Stimulated activated CD8-positive, alpha-beta memory T cell treated with anti-CD3 and anti-CD28 coated beads, Interleukin-12 subunit alpha, Interleukin-12 subunit beta, amount 100 ng/mL, for 1 hour (primary cell): ENCODE measurements at regions not wholly inside any gene's neighbourhood (a gene's known extent, or its start where the extent isn't known, plus 50 kb on each side); places are given as distances from the start of the nearest gene placed in this dataset.

ENCODE experiments used
- DNase-seq: peaks from one replicate; pipeline ENCODE4 v3.0.0-alpha.2; 2020; ENCODE audit warnings: low read depth

DNA sequence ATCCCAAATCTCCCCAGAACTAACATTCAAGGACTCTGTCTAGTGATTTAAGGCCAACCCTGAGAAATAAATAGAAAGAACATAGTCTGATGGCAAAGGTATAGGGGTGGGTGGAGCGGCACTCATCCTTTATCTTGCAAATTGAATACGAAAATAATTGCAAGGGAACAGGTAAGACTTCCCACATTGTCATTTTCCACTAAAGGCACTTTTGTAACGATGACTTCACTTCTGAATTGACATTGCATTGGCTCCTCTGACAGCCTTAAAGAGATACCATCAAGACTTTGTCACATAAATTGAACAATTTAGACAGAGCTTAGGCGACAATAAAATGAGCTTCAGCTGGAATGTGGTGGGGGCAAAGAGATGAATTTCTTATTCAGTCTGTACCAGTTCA lies 75.3 kb upstream of the PLCL2 start:
- DNase-seq = no peak

DNA sequence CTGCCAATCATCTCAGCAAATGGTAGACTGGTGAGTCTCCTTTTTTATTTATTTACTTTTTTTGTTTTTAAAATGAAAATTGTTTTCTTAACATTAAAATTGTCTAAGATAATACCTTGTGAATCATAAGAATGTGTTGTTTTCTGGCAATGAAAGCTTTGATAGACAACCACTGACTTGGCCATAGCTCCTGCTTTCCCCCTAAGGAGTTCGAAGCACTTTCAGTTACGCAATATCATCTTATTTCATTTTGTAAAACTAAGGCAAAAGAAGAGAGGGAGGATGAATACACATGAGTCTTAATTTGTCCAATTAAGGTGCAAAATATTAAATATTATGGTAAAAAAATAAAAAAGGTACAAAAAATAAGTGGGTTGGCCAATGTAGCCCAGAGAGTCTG lies 74.8 kb upstream of the PLCL2 start:
- no peak for DNase-seq

DNA sequence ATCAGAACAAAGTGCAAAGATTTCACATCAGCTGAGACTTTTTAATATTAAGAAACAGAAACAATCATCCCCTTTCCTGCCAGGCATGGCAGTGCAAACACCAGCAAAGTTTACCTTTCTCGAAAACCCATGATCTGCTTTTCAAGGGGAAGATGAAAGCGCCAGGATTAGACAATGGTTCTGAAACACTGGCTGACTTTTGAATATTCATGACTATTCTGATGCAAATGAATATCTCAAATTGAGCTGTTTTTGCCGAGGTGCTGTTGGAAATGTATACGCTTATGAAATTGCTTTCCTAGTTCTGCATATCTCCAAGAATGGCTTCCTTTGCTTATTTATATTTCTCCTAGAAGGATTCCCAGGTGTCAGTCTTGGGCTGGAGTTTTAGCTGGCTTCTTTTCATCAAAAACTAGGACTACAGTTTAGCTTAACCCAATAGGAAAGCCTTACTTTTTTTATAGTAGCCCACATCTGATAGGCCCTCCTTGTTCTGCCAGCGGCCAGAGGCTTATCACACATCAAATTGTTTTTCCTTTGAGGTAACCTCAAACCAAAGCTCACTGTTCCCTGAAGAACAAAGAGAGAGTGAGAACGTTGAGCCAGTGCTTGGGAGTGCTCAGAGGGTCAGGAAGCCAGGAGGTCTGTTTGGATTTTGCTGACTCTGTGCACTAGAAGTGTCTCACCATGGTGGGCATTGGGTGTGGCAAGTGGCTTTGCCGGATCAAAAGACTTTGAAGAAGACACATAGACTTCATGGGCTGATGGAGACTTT lies 74.0 kb upstream of the PLCL2 start:
- no peak for DNase-seq

GRCh38 chr3:16811950-16812349 lies 72.8 kb upstream of the PLCL2 start:
- no peak for DNase-seq

DNA sequence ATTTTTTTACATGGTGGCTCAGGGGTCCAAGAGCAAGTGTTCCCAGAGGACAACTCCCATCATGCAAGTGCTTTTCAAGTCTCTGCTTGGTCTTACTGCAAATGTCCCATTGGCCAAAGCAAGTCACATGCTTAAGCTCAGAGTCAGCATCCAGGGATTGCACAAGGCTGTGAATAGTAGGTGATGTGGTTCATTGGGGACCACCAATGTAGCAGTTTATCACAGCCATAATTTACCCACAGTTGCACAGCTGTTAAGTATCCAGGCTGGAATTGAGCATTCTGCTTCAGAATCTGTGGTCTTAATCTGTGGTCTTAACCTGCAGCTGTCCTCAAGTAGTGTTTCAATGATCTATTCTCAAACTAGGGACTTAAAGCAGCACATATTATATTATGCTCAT lies 71.4 kb upstream of the PLCL2 start:
- DNase-seq = no peak

DNA sequence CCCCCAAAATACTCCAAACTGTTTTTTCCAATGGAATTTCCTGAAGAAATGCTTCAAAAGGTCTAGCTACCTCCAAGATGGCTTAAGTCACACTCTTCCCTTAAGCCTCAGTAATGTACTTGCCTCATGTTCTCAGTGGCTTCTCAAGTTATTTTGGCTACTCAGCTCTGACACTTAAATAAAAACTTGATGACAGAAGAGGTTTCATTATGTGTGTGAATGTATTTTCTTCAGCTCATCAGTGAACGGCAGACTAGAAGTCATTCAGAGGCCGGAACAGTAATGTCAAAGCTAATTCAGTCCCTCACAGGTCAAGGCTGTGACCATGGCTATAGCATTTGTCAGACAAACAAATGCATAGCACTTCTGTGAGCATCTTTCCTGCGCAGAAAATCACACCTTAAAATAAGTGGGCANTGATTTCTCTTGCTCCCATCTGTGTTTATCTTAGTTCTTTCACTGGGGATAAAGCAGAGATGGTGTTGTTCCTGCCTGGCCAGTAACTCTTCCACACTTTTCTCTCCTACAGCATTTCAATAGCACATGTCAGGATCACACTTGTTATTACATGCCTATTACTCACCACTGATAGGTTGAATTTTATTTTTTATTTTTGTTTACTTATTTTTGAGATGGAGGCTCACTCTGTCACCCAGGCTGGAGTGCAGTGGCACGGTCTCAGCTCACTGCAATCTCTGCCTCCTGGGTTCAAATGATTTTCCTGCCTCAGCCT lies 68.5 kb upstream of the PLCL2 start:
- DNase-seq = no peak

- no peak for DNase-seq
These were observed 67.6 kb upstream of the PLCL2 start for GRCh38 chr3:16817197-16817596.

- DNase-seq = no peak
These were observed 66.6 kb upstream of the PLCL2 start for GRCh38 chr3:16818194-16818593.

GRCh38 chr3:16818945-16819344 lies 65.8 kb upstream of the PLCL2 start:
- no peak for DNase-seq

DNA sequence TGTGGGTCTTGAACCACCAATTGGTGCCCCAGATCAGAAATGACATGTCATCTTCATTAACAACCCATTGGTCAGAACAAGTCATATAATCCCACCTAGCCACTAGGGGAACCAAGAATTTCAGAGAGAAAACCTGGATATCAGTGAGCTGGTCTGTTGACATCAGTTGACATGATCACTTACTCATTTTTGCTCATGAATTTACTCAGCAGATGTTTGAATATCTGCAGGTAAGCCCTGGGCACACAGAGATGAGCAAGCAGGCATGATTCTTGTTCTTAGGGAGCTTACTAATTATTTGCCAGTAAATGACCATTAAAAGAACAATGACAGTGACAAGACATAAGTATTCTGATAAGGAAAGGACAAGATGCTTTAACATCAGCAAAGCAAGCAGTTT lies 64.3 kb upstream of the PLCL2 start:
- no peak for DNase-seq

- no peak for DNase-seq
These were observed 63.7 kb upstream of the PLCL2 start for GRCh38 chr3:16821053-16821452.

DNA sequence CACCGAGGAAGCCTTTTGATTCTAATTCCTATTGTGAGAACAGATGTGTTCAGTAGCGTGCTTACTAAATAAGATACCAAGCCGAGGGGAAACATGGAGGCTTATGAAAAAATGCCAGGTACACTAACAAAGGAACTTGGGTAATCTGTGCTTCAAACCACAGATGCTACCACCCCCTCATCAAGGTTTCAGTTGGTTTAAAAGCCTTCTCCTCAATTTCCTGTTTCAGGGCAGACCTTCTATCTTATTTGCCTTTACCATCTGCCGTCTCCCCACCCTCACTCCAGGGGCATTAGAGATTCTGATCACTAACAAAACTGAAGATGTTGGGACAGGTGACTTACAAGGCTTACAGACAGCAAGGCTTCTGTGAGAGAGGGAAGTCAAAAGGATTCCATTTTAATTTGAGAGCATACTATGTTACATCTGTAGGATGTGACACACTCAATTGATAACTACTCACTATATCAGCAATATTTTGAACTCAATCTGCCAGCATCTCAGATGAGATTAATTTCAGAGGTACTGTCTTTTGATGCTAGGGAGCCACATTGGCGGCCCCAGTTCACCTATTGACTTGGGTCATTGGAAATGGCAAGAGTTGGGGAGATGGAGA lies 60.6 kb upstream of the PLCL2 start:
- no peak for DNase-seq

DNA sequence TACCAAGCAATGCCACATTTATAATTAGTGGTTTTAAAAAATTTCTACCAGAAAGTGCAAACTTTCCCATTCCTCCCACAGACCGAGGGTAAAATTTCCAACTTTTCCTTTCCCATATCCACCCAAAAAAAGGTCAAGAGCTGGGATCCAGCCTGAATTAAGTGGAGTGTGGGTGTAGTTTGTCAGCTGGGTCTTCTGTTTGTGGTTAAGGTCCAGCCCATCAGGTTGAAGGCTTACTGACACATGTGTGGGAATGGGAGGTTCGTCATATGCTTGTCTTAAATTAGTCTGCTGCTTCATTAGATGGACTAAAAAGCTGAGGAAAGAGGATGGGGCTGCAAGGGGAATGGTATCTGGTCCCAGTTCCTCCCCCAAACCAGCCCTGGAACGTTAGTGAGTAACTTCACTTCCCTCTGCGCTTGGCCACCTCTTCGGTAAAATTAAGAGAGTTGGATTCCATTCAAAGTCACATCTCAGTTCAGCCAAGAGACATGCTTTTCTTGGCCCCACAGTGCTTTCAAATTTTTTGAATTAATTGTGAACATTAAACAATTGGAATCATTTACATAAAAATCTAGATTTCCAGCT lies 59.0 kb upstream of the PLCL2 start:
- no peak for DNase-seq

- no peak for DNase-seq
These were observed 55.9 kb upstream of the PLCL2 start for GRCh38 chr3:16828815-16829214.

DNA sequence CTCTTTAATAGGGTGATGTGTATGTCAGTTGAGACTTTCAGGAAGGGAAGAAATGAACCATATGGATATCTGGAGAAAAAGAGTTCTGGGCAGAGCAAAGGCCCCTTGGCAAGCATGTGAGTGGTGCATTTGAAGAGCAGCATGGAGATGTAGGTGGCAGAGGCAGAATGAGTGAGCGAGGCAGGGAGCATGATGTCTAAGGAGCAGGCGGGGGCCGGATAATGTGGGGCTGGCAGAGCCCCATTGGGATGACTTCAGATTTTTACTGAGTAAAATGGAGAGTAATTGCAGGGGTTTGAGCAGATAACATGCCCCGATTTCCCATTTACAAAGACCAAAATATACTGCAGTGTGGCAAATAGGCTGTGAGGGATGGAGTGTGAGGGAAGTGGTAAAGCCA lies 52.9 kb upstream of the PLCL2 start:
- DNase-seq = no peak

DNA sequence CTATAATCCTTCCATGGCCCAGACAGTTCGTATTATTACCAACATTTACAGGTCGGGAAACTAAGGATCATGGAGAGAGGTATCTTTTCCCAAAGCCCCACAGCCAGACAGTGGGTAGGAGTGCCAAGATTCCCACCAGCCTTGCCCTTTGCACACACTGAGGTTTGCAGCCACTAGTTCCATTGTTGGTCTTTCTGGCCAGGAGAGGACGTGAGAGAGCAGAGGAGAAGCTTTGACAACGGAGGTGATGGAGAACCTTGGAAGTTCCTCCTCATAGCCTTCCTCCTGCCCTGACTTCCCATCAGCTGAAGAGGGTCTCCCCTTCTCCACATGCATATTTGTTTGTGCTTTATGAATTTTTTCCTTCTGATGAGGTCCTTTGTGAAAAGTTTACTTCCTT lies 50.5 kb upstream of the PLCL2 start:
- DNase-seq = no peak

GRCh38 chr3:16834753-16835152 lies 50.0 kb upstream of the PLCL2 start:
- DNase-seq = no peak
